GM19240 (cell line): ENCODE measurements at regions not wholly inside any gene's neighbourhood (a gene's known extent, or its start where the extent isn't known, plus 50 kb on each side); places are given as distances from the start of the nearest gene placed in this dataset.

Source experiments
- DNase-seq: peaks from one replicate; pipeline ENCODE4 v3.0.0; 2011; ENCODE audit warnings: low spot score; ENCODE audit not compliant: insufficient read length

DNA sequence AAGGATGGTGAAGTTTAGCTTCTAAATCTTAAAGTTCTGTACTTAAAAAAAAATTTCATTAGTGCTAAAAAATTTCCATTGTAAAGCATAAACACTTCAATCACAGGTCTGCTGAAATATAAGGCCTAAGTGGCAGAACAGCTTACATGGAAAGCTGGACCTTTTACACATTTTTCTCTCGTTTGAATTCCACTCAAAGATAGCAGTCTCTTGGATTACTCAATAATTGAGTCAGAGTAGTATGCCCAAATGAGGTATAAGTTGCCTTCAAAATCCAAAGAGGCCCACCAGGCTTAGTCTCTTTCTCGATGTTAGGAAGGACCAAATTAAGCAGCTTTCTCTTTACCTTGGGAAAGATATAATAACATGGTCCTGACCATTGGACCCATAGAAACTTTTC lies 220.4 kb upstream of the CWC22 start:
- no peak for DNase-seq

GRCh38 chr2:180225118-180225517 lies 218.0 kb upstream of the CWC22 start:
- no peak for DNase-seq

- DNase-seq, result no peak
These were observed 215.5 kb upstream of the CWC22 start for GRCh38 chr2:180222644-180223043.

GRCh38 chr2:180219491-180219890 lies 212.4 kb upstream of the CWC22 start:
- no peak for DNase-seq

GRCh38 chr2:180208841-180209240 lies 201.7 kb upstream of the CWC22 start:
- no peak for DNase-seq

DNA sequence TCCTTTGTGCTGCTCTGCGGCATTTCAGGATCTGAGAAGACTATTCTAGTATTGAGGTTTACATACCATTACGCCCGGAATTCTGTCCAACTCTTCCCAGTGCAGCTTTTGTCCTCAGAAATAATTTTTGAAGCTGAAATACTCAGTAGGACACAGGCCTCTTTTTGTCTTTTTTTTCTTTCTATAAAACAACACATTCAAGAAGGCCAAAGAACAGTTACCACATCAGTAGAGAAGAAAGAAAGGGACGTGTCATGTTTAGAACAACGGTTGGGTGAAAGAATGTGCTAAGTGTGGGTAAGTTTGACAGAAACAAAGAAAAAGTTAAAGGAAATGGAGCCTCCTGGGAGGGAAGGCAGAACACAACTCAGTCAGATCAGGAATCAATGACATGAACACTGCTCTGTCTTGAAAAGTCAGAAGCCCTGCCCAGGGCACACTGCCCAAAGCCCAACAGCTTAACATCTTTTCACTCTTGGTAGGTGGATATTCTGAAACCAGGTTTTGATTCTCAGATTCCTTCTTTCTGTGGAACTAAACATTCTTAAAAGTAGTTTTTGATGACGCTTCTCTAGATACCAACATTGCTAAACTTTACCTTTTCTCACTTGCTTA lies 198.6 kb upstream of the CWC22 start:
- DNase-seq, result no peak

- DNase-seq, result no peak
These were observed 196.9 kb upstream of the CWC22 start for GRCh38 chr2:180203972-180204371.

GRCh38 chr2:180202467-180202951 lies 195.4 kb upstream of the CWC22 start:
- no peak for DNase-seq

GRCh38 chr2:180196419-180196977 lies 189.4 kb upstream of the CWC22 start:
- no peak for DNase-seq

- DNase-seq, result no peak
These were observed 188.8 kb upstream of the CWC22 start for GRCh38 chr2:180195847-180196246.

- DNase-seq, result no peak
These were observed 184.5 kb upstream of the CWC22 start for GRCh38 chr2:180191432-180192124.

- DNase-seq, result no peak
These were observed 183.8 kb upstream of the CWC22 start for GRCh38 chr2:180190851-180191250.

- DNase-seq, result no peak
These were observed 180.5 kb upstream of the CWC22 start for GRCh38 chr2:180187611-180188010.

DNA sequence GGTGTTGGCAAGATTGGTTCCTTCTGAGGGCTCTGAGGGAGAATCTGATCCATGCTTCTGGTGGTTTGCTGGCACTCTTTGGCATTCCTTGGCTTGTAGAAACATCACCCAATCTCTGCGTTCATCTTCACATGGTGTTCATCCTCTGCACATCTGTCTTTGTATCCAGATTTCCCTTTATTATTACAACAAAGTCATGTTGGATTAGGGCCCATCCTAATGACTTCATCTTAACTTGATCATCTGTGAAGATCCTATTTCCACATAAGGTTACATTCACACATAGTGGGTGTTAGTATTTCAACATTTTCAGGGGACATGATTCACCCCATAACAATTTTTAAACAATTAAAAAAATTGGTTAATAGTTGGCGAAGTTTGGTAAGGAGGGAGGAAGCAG lies 177.4 kb upstream of the CWC22 start:
- no peak for DNase-seq

DNA sequence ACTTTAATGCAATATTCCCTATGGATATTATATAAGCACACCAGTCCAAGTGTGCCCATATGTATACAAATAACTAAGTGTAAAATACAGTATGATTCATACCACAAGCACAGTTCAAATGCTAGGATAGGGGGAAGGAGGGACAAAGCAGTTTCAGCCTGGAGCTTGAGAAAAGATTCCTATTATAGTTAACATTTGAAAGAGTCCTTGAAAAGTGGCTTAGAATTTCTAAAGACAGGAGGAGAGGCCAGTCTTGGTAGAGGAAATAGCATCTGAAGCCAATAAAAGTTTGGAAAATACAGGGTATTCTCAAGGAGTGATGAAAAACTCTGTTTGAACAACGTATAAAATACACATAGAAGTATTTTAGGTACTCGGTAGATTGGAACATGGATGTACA lies 173.4 kb upstream of the CWC22 start:
- no peak for DNase-seq

- DNase-seq, result no peak
These were observed 170.4 kb upstream of the CWC22 start for GRCh38 chr2:180177534-180177933.

DNA sequence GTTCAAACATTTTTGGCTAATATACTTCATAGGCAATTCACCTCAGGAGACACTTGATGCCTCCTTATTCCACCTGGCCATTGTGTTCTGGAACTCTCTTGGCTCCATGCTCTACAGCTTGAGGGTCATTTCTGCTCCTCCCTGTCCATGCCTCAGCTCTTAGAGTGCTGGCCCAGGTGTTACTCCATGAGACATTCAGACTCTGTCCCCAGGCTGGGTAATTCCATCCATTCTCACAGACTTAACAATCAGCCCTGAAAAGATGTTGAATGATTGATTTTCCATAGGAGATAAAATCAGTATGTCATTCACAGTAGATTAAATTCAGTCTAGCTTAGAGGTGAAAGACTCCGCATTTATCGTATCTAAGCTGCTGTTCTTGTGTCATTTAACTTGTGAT lies 168.6 kb upstream of the CWC22 start:
- DNase-seq, result no peak

DNA sequence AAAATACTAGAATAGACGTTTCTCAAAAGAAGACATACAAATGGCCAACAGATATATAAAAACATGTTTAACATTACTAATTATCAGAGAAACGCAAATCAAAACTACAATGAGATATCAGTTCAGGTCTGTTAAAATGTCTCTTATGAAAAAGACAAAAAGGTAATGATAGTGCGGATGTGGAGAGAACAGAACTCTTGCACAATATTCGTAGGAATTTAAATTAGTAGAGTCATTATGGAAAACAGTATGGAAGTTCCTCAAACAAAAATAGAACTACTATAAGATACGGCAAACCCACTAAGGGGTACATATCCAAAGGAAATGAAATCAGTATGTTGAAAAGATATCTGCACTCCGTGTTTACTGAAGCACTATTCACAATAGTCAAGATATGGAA lies 167.5 kb upstream of the CWC22 start:
- DNase-seq, result no peak

DNA sequence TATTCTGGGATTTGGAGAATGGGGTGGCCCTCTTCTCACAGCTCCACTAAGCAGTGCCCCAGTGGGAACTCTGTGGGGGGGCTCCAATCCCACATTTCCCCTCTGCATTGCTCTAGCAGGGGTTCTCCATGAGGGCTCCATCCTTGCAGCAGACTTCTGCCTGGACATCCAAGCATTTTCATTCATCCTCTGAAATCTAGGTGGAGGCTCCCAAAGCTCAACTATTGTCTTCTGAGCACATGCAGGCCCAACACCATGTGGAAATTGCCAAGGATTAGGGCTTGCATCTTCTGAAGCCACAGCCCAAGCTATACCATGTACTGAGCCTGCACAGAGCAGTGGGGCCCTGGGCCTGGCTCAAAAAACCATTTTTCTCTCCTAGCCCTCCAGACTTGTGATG lies 162.4 kb upstream of the CWC22 start:
- no peak for DNase-seq

DNA sequence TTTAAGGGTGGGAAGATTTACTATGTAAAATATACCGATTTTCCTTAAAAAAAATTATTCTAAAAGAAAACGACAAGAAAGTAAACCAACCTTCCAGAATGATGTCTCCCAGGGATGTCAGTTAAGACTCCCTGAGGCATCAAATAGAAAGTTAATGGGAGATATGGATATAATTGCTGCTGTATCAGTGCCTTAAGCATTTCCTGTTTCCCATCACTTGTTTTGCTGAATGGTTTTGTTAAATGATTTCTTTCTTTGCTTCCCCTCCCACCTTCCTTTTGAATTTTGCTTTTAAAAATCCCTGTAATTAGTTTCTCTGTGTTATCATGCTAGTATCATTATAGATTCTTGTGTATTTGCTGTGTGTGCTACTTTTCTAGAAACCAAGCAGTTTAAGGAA lies 154.3 kb upstream of the CWC22 start:
- no peak for DNase-seq

DNA sequence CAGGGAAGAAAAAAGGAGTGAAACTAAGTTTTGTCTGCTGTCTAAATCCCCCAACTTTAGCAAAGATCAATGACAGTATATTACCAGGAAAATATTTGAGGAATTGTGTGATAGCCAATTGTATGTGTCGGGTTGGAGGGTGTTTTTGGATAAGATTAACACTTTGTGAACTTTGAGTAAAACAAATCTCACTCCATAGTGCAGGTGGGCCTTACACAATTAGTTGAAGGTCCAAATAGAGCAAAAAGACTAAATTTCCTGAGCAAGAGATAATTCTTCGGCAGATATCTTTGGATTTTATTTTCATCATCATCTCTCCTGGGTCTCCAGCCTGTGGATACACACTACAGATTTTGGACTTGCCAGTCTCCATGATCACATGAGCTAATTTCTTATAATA lies 152.8 kb upstream of the CWC22 start:
- DNase-seq, result no peak

DNA sequence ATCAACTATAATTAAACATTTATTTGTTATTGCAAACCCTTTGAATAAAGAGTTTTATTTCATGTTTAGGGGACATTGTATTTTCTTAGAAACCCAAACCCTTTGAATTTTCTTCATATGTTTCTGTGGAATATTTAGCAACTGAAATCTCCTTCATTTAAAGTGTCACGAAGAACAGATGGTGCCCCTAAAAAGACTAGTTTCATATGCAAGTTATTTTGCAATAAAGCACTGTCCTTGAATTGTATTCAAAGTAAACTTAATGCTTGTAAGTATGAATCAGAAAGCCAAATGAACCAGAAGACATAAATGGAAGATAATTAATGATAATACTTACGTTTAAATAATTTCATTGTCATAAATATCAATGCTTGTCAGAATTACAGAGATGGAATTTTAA lies 151.9 kb upstream of the CWC22 start:
- no peak for DNase-seq

DNA sequence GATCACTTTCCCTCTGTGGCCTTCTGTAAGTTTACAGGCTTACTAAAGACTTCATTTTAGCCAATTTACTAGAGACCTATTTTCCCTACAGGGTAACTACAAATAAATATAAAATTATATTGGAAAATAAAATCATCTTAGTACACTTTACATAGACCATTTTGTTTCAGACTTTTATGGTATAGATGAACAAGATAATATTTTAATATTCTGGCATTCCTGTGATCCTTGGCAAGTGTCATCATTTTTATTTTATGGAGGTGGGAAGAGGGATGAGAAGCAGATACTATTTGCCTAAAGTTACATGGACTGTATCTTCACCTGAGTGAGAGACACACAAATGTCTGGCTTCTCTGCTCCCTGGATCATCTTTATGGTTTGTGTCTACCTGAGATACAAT lies 149.6 kb upstream of the CWC22 start:
- no peak for DNase-seq
